ENCODE measurements at regions not wholly inside any gene's neighbourhood (a gene's known extent, or its start where the extent isn't known, plus 50 kb on each side); places are given as distances from the start of the nearest gene placed in this dataset.

GRCh38 chr1:5659606-5660005 lies 332.6 kb downstream of the NPHP4 start:
- Histone ChIP-seq H3K36me3 (ENCODE audit: control insufficient read depth in 4 of 4, insufficient read depth in 3 of 4, low read depth in 1 of 4, low read length in 3 of 4) (no peaks in the 10 kb centered on the region), H3K4me3 (ENCODE audit: low read depth in 1 of 3, low read length in 3 of 3) (no peak overlapping the region), H3K9ac (ENCODE audit: low read depth in 1 of 2, low read length in 2 of 2) (no peak overlapping the region), H3K27ac (ENCODE audit: low read depth in 1 of 2, low read length in 2 of 2) (no peak overlapping the region), H3K9me3 (ENCODE audit: control insufficient read depth in 4 of 4, low read length in 3 of 4) (no peaks in the 10 kb centered on the region), H3K4me1 (ENCODE audit: control insufficient read depth in 4 of 4, insufficient read depth in 4 of 4, low read length in 3 of 4) (no peaks in the 10 kb centered on the region), H3K27me3 (ENCODE audit: control insufficient read depth in 4 of 4, insufficient read depth in 4 of 4, low read length in 3 of 4) (no peaks in the 10 kb centered on the region)
- WGBS = 75% methylated on average over 3 of the region's 3 CpGs
- no peak for DNase-seq (ENCODE audit: low spot score)
- TF ChIP-seq, protein P1, sequence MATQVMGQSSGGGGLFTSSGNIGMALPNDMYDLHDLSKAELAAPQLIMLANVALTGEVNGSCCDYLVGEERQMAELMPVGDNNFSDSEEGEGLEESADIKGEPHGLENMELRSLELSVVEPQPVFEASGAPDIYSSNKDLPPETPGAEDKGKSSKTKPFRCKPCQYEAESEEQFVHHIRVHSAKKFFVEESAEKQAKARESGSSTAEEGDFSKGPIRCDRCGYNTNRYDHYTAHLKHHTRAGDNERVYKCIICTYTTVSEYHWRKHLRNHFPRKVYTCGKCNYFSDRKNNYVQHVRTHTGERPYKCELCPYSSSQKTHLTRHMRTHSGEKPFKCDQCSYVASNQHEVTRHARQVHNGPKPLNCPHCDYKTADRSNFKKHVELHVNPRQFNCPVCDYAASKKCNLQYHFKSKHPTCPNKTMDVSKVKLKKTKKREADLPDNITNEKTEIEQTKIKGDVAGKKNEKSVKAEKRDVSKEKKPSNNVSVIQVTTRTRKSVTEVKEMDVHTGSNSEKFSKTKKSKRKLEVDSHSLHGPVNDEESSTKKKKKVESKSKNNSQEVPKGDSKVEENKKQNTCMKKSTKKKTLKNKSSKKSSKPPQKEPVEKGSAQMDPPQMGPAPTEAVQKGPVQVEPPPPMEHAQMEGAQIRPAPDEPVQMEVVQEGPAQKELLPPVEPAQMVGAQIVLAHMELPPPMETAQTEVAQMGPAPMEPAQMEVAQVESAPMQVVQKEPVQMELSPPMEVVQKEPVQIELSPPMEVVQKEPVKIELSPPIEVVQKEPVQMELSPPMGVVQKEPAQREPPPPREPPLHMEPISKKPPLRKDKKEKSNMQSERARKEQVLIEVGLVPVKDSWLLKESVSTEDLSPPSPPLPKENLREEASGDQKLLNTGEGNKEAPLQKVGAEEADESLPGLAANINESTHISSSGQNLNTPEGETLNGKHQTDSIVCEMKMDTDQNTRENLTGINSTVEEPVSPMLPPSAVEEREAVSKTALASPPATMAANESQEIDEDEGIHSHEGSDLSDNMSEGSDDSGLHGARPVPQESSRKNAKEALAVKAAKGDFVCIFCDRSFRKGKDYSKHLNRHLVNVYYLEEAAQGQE (IDR thresholded peaks at IDR 0.05) = no peak
- TF ChIP-seq YY1 (IDR thresholded peaks at IDR 0.05) = no peak
- TF ChIP-seq, protein P2, sequence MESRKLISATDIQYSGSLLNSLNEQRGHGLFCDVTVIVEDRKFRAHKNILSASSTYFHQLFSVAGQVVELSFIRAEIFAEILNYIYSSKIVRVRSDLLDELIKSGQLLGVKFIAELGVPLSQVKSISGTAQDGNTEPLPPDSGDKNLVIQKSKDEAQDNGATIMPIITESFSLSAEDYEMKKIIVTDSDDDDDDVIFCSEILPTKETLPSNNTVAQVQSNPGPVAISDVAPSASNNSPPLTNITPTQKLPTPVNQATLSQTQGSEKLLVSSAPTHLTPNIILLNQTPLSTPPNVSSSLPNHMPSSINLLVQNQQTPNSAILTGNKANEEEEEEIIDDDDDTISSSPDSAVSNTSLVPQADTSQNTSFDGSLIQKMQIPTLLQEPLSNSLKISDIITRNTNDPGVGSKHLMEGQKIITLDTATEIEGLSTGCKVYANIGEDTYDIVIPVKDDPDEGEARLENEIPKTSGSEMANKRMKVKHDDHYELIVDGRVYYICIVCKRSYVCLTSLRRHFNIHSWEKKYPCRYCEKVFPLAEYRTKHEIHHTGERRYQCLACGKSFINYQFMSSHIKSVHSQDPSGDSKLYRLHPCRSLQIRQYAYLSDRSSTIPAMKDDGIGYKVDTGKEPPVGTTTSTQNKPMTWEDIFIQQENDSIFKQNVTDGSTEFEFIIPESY (IDR thresholded peaks at IDR 0.05) = no peak

GRCh38 chr1:5658340-5659316 lies 333.6 kb downstream of the NPHP4 start:
- DNase-seq (ENCODE audit: low spot score) = no peak
- TF ChIP-seq, protein P1 (IDR thresholded peaks at IDR 0.05) = no peak
- TF ChIP-seq ATF3 (IDR thresholded peaks at IDR 0.05) (no peak), GABPA (IDR thresholded peaks at IDR 0.05 in 1 of 2, conservative IDR thresholded peaks at IDR 0.05 in 1 of 2) (no peak), RAD21 (IDR thresholded peaks at IDR 0.05) (no peak), YY1 (IDR thresholded peaks at IDR 0.05) (no peak), HNF4G (IDR thresholded peaks at IDR 0.05) (no peak), FOXA2 (IDR thresholded peaks at IDR 0.05) (no peak), MAX (IDR thresholded peaks at IDR 0.05) (no peak), HNF4A (conservative IDR thresholded peaks at IDR 0.05) (no peak), NR2F2 (IDR thresholded peaks at IDR 0.05) (no peak), TAF1 (conservative IDR thresholded peaks at IDR 0.05) (no peak), JUND (IDR thresholded peaks at IDR 0.05) (no peak), RXRA (IDR thresholded peaks at IDR 0.05) (no peak), SP1 (IDR thresholded peaks at IDR 0.05) (no peak), CTCF (IDR thresholded peaks at IDR 0.05; ENCODE audit: low read depth, low read length, missing input control) (no peak), FOXA1 (IDR thresholded peaks at IDR 0.05) (no peak)
- TF ChIP-seq, protein P2 (IDR thresholded peaks at IDR 0.05) = no peak

More at GRCh38 chr1:5658340-5659316, 333.6 kb downstream of the NPHP4 start:
- Histone ChIP-seq H3K36me3 (ENCODE audit: control insufficient read depth in 4 of 4, insufficient read depth in 3 of 4, low read depth in 1 of 4, low read length in 3 of 4) (no peaks in the 10 kb centered on the region), H3K27ac (ENCODE audit: low read depth in 1 of 2, low read length in 2 of 2) (no peak overlapping the region), H3K9ac (ENCODE audit: low read depth in 1 of 2, low read length in 2 of 2) (no peak overlapping the region), H3K9me3 (ENCODE audit: control insufficient read depth in 4 of 4, low read length in 3 of 4) (no peaks in the 10 kb centered on the region), H3K27me3 (ENCODE audit: control insufficient read depth in 4 of 4, insufficient read depth in 4 of 4, low read length in 3 of 4) (no peaks in the 10 kb centered on the region), H3K4me3 (ENCODE audit: low read depth in 1 of 3, low read length in 3 of 3) (no peak overlapping the region), H3K4me1 (ENCODE audit: control insufficient read depth in 4 of 4, insufficient read depth in 4 of 4, low read length in 3 of 4) (no peaks in the 10 kb centered on the region)
- WGBS = 69% methylated on average over 16 of the region's 16 CpGs
